ENCODE measurements at regions not wholly inside any gene's neighbourhood (a gene's known extent, or its start where the extent isn't known, plus 50 kb on each side); places are given as distances from the start of the nearest gene placed in this dataset.

- ChIA-PET POLR2A (no interaction called here), CTCF (interaction anchor here (1.0 kb wide), 1 partner anchor 163 kb away, joined by 5 read pairs; no protein-coding TSS in a partner anchor)
- H3K27me3 ChIP-seq (ENCODE audit: insufficient read depth), result no peaks in the 10 kb centered on the region
- no peak overlapping the region for H3K4me3 ChIP-seq (ENCODE audit: low read depth in 2 of 2, low read length in 1 of 2)
- no peak overlapping the region for H3K4me2 ChIP-seq
- H3K79me2 ChIP-seq (ENCODE audit: insufficient read depth), result no peaks in the 10 kb centered on the region
- peaks cover 0 to 2% of the 10 kb centered on the region in 2 experiments; a peak in 1 of 4 replicates for H3K4me1 ChIP-seq (ENCODE audit: control insufficient read depth in 1 of 2, insufficient read depth in 2 of 2, low read depth in 1 of 2, low read length in 1 of 2)
- DNase-seq, result no peak
- no peak overlapping the region for H3K27ac ChIP-seq (ENCODE audit: low read depth in 2 of 2, low read length in 1 of 2)
- no peaks in the 10 kb centered on the region for H3K36me3 ChIP-seq (replicated peaks in 1 of 2; ENCODE audit: control insufficient read depth in 1 of 2, insufficient read depth in 2 of 2, low read length in 1 of 2)
- H3K9me3 ChIP-seq, result no peaks in the 10 kb centered on the region
- no peaks in the 10 kb centered on the region for H3K9me2 ChIP-seq
- no peak overlapping the region for H2AFZ ChIP-seq (ENCODE audit: low read depth)
- H4K20me1 ChIP-seq (ENCODE audit: insufficient read depth), result no peaks in the 10 kb centered on the region
- no peaks in the 10 kb centered on the region for H3F3A ChIP-seq (replicated peaks; ENCODE audit: insufficient read depth)
- no peak overlapping the region for H3K9ac ChIP-seq
- 0% methylated on average over 1 of the region's 2 CpGs for WGBS (ENCODE audit: low lambda C conversion rate)
- TF ChIP-seq SIN3A (IDR thresholded peaks at IDR 0.05; ENCODE audit: borderline replicate concordance, low read depth, low read length), result no peak
- no peak for TF ChIP-seq NFIC (IDR thresholded peaks at IDR 0.05; ENCODE audit: borderline replicate concordance)
- TF ChIP-seq FOXM1 (IDR thresholded peaks at IDR 0.05; ENCODE audit: low read depth), result no peak
- no peak for TF ChIP-seq GATA2 (CRISPR knock-in tag; IDR thresholded peaks at IDR 0.05)
- no peak for TF ChIP-seq SMC3 (IDR thresholded peaks at IDR 0.05; ENCODE audit: low read depth, low read length)
- no peak for TF ChIP-seq ELF1 (IDR thresholded peaks at IDR 0.05)
- no peak for TF ChIP-seq REST (IDR thresholded peaks at IDR 0.05; ENCODE audit: low read depth, low read length)
- no peak for TF ChIP-seq EP300 (IDR thresholded peaks at IDR 0.05; ENCODE audit: borderline replicate concordance in 1 of 2, low read depth in 1 of 2, low read length in 1 of 2)
- no peak for TF ChIP-seq NRF1 (IDR thresholded peaks at IDR 0.05; ENCODE audit: low read depth, low read length)
- no peak for TF ChIP-seq USF2 (IDR thresholded peaks at IDR 0.05; ENCODE audit: borderline replicate concordance, low read depth, low read length)
- TF ChIP-seq EZH2phosphoT487 (IDR thresholded peaks at IDR 0.05; ENCODE audit: borderline replicate concordance, low read depth), result no peak
- TF ChIP-seq FOXJ3 (CRISPR knock-in tag; IDR thresholded peaks at IDR 0.05), result no peak
- no peak for TF ChIP-seq POLR2AphosphoS5 (IDR thresholded peaks at IDR 0.05; ENCODE audit: low read depth, low read length)
- no peak for TF ChIP-seq TAF1 (IDR thresholded peaks at IDR 0.05; ENCODE audit: borderline replicate concordance, low read depth, low read length)
Measured at GRCh38 chr11:95542868-95543551, 246.6 kb downstream of the FAM76B start.
